B cell (primary cell): ENCODE measurements at regions not wholly inside any gene's neighbourhood (a gene's known extent, or its start where the extent isn't known, plus 50 kb on each side); places are given as distances from the start of the nearest gene placed in this dataset.

ENCODE experiments used
- ATAC-seq: fragments of 200-7000 bp; cut with Tn5 transposase; one replicate; pipeline ENCODE4 v1.10.0; 2021; ENCODE audit warnings: low read depth, mild to moderate bottlenecking, moderate number of reproducible peaks, moderate library complexity
- CTCF ChIA-PET: fragments of 350-600 bp; sonication (Branson Sonifier 250); formaldehyde crosslinking; loops from one replicate; lab custom pipeline; 2021; ENCODE audit warnings: antibody characterized with exemption, inconsistent platforms; lab: Charles Lee
- POLR2A ChIA-PET: fragments of 350-600 bp; sonication (Branson Sonifier 250); formaldehyde crosslinking; loops from one replicate; lab custom pipeline; 2021; ENCODE audit warnings: antibody characterized with exemption; lab: Charles Lee
- DNase-seq: peaks from one replicate; pipeline ENCODE4 v3.0.0; 2013
- H2AFZ ChIP-seq: 2 replicates; pipeline ENCODE4 v1.6.1; 2012; ENCODE audit warnings: mild to moderate bottlenecking, low read depth, low read length; ENCODE audit not compliant: insufficient read depth, poor library complexity, severe bottlenecking
- H3K27ac ChIP-seq, 2 donors: 1 replicate in 1 of 2; 2 replicates in 1 of 2; pipeline ENCODE4 v1.5.1; 2012 to 2013; ENCODE audit warnings: low read length in 2 of 2, mild to moderate bottlenecking in 2 of 2, moderate library complexity in 1 of 2
- H3K27me3 ChIP-seq, 4 experiments: fragments of 200-600 bp in 1 of 4; sonication (generic) in 1 of 4; replicated peaks in 1 of 4; 1 replicate in 2 of 4; 2 replicates in 2 of 4; pipeline versions ENCODE4 v1.6.1 to v1.7.0; 2013 to 2016; ENCODE audit warnings: low read length in 3 of 4, mild to moderate bottlenecking in 2 of 4, mixed read lengths in 1 of 4, moderate library complexity in 1 of 4; ENCODE audit not compliant: insufficient read depth in 4 of 4, control insufficient read depth in 3 of 4; ENCODE audit errors: control extremely low read depth in 1 of 4
- H3K36me3 ChIP-seq, 2 experiments: replicated peaks in 1 of 2; 1 replicate in 1 of 2; 2 replicates in 1 of 2; pipeline versions ENCODE4 v1.6.1 to v1.7.1; 2013; ENCODE audit warnings: low read length in 1 of 2; ENCODE audit not compliant: insufficient read depth in 2 of 2, control insufficient read depth in 1 of 2; ENCODE audit errors: control extremely low read depth in 1 of 2, extremely low read depth in 1 of 2
- H3K4me1 ChIP-seq, 2 donors: fragments of 200-600 bp in 1 of 2; sonication (generic) in 1 of 2; 1 replicate in 1 of 2; 2 replicates in 1 of 2; pipeline versions ENCODE4 v1.5.1 to v1.6.1; 2013 to 2017; ENCODE audit warnings: low read length in 2 of 2; ENCODE audit not compliant: control insufficient read depth in 2 of 2, insufficient read depth in 2 of 2
- H3K4me2 ChIP-seq: replicated peaks from 2 replicates; pipeline ENCODE3; 2012; ENCODE audit warnings: mild to moderate bottlenecking, low read depth, low read length; ENCODE audit not compliant: poor library complexity, severe bottlenecking
- H3K4me3 ChIP-seq, 5 experiments: fragments of 200-600 bp in 1 of 5; sonication (generic) in 1 of 5; 1 replicate in 3 of 5; 2 replicates in 2 of 5; pipeline versions ENCODE4 v1.5.1 to v1.7.0; 2011 to 2016; ENCODE audit warnings: low read length in 4 of 5, mild to moderate bottlenecking in 4 of 5, low read depth in 2 of 5, control low read depth in 1 of 5, moderate library complexity in 1 of 5; ENCODE audit not compliant: insufficient read depth in 1 of 5; ENCODE audit errors: control extremely low read depth in 1 of 5, extremely low read depth in 1 of 5
- H3K79me2 ChIP-seq: fragments of 200-600 bp; sonication (generic); one replicate; pipeline ENCODE4 v1.6.0; 2016; ENCODE audit warnings: low read length; ENCODE audit not compliant: control insufficient read depth, insufficient read depth
- H3K9ac ChIP-seq: fragments of 200-600 bp; sonication (generic); 2 replicates; pipeline ENCODE4 v1.6.1; 2017; ENCODE audit warnings: mild to moderate bottlenecking, low read length, moderate library complexity
- H3K9me3 ChIP-seq, 3 donors: one replicate each; pipeline versions ENCODE4 v1.6.1 to v1.7.1; 2013; ENCODE audit warnings: low read length in 2 of 3; ENCODE audit not compliant: control insufficient read depth in 2 of 3, insufficient read depth in 1 of 3; ENCODE audit errors: control extremely low read depth in 1 of 3
- H4K20me1 ChIP-seq: 2 replicates; pipeline ENCODE4 v1.6.0; 2012; ENCODE audit warnings: mild to moderate bottlenecking, low read length; ENCODE audit not compliant: insufficient read depth, control insufficient read depth, poor library complexity, severe bottlenecking
- H3K27ac Mint-ChIP-seq: one replicate; pipeline ENCODE4 v1.8.0; 2021; ENCODE audit warnings: mixed read lengths
- H3K27me3 Mint-ChIP-seq: one replicate; pipeline ENCODE4 v1.8.0; 2021; ENCODE audit warnings: mixed read lengths
- H3K4me1 Mint-ChIP-seq: one replicate; pipeline ENCODE4 v1.8.0; 2021; ENCODE audit warnings: mixed read lengths
- H3K4me3 Mint-ChIP-seq: one replicate; pipeline ENCODE4 v1.8.0; 2021; ENCODE audit warnings: mixed read lengths
- H3K9me3 Mint-ChIP-seq: one replicate; pipeline ENCODE4 v1.8.0; 2022; ENCODE audit warnings: mixed read lengths; ENCODE audit not compliant: insufficient read depth
- EZH2 ChIP-seq: IDR thresholded peaks from 2 replicates; pipeline ENCODE4 v1.6.1; 2012; ENCODE audit warnings: borderline replicate concordance, low read depth, mild to moderate bottlenecking, moderate library complexity, low read length; ENCODE audit not compliant: insufficient read depth, poor library complexity, severe bottlenecking
- WGBS: methylation state at CpG from one replicate; pipeline ENCODE4 v1.1.5; 2013; ENCODE audit warnings: missing lambda C conversion rate; ENCODE audit not compliant: insufficient coverage; 5-methylcytosine and 5-hydroxymethylcytosine counted together
- intact Hi-C: fragments of 100-400 bp; cut with micrococcal nuclease; formaldehyde crosslinking; loops from one replicate; pipeline ENCODE4 v1.10.0; 2022
- TF ChIP-seq, protein P1 (sequence below): fragments of 200-600 bp; IDR thresholded peaks from one replicate; pipeline ENCODE4 v1.8.0; 2022; ENCODE audit warnings: antibody characterized with exemption, mild to moderate bottlenecking

DNA sequence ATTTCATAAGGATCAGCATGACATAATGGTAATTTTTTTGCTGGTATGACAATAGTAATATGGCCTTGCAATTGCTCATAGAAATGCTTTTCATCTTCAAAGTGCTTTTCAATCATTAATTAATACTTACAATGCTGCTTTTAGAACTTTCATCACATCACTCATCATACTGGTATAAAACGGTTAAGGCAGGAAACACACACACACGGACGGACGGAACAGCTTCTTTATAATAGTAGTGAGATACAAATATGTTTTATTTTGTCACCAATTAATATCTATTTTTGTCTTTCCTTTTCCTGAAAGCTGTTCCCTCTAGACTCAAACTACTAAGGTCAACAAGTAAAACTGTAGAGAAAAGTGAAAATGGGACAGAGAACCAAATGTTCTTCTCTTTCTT is 353.9 kb upstream of the PKN2 start:
- no peak overlapping the region for H3K27ac Mint-ChIP-seq
- intact Hi-C loops: no loop called here
- Histone ChIP-seq H3K79me2 (no peaks in the 10 kb centered on the region), H3K27me3 (no peaks in the 10 kb centered on the region), H3K4me1 (no peaks in the 10 kb centered on the region), H3K4me2 (no peak overlapping the region), H3K4me3 (no peak overlapping the region), H3K27ac (no peak overlapping the region), H4K20me1 (no peaks in the 10 kb centered on the region), H2AFZ (no peak overlapping the region), H3K9me3 (no peaks in the 10 kb centered on the region), H3K36me3 (no peaks in the 10 kb centered on the region), H3K9ac (no peak overlapping the region)
- ATAC-seq (no peak), DNase-seq (no peak)
- H3K9me3 Mint-ChIP-seq: no peaks in the 10 kb centered on the region
- H3K4me3 Mint-ChIP-seq: no peak overlapping the region
- WGBS: no CpG with 5 or more reads among the region's 4 CpGs
- no peaks in the 10 kb centered on the region for H3K4me1 Mint-ChIP-seq
- CTCF ChIA-PET: no interaction called here
- H3K27me3 Mint-ChIP-seq: peaks cover 9% of the 10 kb centered on the region
- POLR2A ChIA-PET: no interaction called here
- no peak for TF ChIP-seq EZH2
- TF ChIP-seq, protein P1, sequence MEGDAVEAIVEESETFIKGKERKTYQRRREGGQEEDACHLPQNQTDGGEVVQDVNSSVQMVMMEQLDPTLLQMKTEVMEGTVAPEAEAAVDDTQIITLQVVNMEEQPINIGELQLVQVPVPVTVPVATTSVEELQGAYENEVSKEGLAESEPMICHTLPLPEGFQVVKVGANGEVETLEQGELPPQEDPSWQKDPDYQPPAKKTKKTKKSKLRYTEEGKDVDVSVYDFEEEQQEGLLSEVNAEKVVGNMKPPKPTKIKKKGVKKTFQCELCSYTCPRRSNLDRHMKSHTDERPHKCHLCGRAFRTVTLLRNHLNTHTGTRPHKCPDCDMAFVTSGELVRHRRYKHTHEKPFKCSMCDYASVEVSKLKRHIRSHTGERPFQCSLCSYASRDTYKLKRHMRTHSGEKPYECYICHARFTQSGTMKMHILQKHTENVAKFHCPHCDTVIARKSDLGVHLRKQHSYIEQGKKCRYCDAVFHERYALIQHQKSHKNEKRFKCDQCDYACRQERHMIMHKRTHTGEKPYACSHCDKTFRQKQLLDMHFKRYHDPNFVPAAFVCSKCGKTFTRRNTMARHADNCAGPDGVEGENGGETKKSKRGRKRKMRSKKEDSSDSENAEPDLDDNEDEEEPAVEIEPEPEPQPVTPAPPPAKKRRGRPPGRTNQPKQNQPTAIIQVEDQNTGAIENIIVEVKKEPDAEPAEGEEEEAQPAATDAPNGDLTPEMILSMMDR: no peak

GRCh38 chr1:88333086-88333695 is 350.9 kb upstream of the PKN2 start:
- POLR2A ChIA-PET: no interaction called here
- no peaks in the 10 kb centered on the region for H3K9me3 ChIP-seq
- H3K27ac Mint-ChIP-seq: no peak overlapping the region
- no CpG with 5 or more reads among the region's 9 CpGs for WGBS
- H3K79me2 ChIP-seq: no peaks in the 10 kb centered on the region
- H3K4me3 ChIP-seq: no peak overlapping the region
- H4K20me1 ChIP-seq: no peaks in the 10 kb centered on the region
- H3K4me1 Mint-ChIP-seq: no peaks in the 10 kb centered on the region
- H3K4me2 ChIP-seq: no peak overlapping the region
- no peak overlapping the region for H2AFZ ChIP-seq
- no peak for TF ChIP-seq EZH2
- TF ChIP-seq, protein P1: no peak
- H3K4me3 Mint-ChIP-seq: no peak overlapping the region
- H3K9ac ChIP-seq: no peak overlapping the region
- H3K4me1 ChIP-seq: no peaks in the 10 kb centered on the region
- ATAC-seq: no peak
- intact Hi-C loops: no loop called here
- DNase-seq: no peak
- H3K27ac ChIP-seq: no peak overlapping the region
- H3K27me3 ChIP-seq: no peaks in the 10 kb centered on the region
- H3K27me3 Mint-ChIP-seq: peaks cover 8% of the 10 kb centered on the region
- CTCF ChIA-PET: no interaction called here
- H3K36me3 ChIP-seq: no peaks in the 10 kb centered on the region
- H3K9me3 Mint-ChIP-seq: no peaks in the 10 kb centered on the region
